Glutamatergic neuron (in vitro differentiated cells): ENCODE measurements at regions not wholly inside any gene's neighbourhood (a gene's known extent, or its start where the extent isn't known, plus 50 kb on each side); places are given as distances from the start of the nearest gene placed in this dataset.

Source experiments
- DNase-seq: peaks from one replicate; pipeline ENCODE4 v3.0.0; 2022
- H3K27ac Mint-ChIP-seq: one replicate; pipeline ENCODE4 v1.8.0; 2020; ENCODE audit warnings: mild to moderate bottlenecking, mixed read lengths, inconsistent platforms; ENCODE audit not compliant: unreplicated experiment
- H3K27me3 Mint-ChIP-seq: one replicate; pipeline ENCODE4 v1.8.0; 2020; ENCODE audit warnings: mild to moderate bottlenecking, moderate library complexity, mixed read lengths, inconsistent platforms; ENCODE audit not compliant: unreplicated experiment
- H3K36me3 Mint-ChIP-seq: one replicate; pipeline ENCODE4 v1.8.0; 2020; ENCODE audit warnings: mild to moderate bottlenecking, mixed read lengths, inconsistent platforms; ENCODE audit not compliant: unreplicated experiment
- H3K4me1 Mint-ChIP-seq: one replicate; pipeline ENCODE4 v1.8.0; 2020; ENCODE audit warnings: mild to moderate bottlenecking, low read depth, mixed read lengths, inconsistent platforms; ENCODE audit not compliant: unreplicated experiment
- H3K4me3 Mint-ChIP-seq: one replicate; pipeline ENCODE4 v1.8.0; 2020; ENCODE audit warnings: mild to moderate bottlenecking, mixed read lengths, inconsistent platforms; ENCODE audit not compliant: unreplicated experiment
- H3K9me3 Mint-ChIP-seq: one replicate; pipeline ENCODE4 v1.8.0; 2020; ENCODE audit warnings: mild to moderate bottlenecking, moderate library complexity, mixed read lengths, inconsistent platforms; ENCODE audit not compliant: unreplicated experiment
- CTCF ChIP-seq: fragments of 200-600 bp; sonication (generic); IDR thresholded peaks from one replicate; pipeline ENCODE4 v1.5.0; 2021; ENCODE audit not compliant: partially characterized antibody, unreplicated experiment

- Mint-ChIP-seq H3K27ac (no peak overlapping the region), H3K4me1 (no peaks in the 10 kb centered on the region), H3K27me3 (peaks cover 2% of the 10 kb centered on the region), H3K9me3 (no peaks in the 10 kb centered on the region), H3K36me3 (no peaks in the 10 kb centered on the region), H3K4me3 (no peak overlapping the region)
- DNase-seq: no peak
- no peak for TF ChIP-seq CTCF
Observed at GRCh38 chr4:187618701-187619281, 376.8 kb upstream of the ZFP42 start.

GRCh38 chr4:187619319-187619718, 376.3 kb upstream of the ZFP42 start:
- TF ChIP-seq CTCF: no peak
- Mint-ChIP-seq H3K9me3 (no peaks in the 10 kb centered on the region), H3K4me1 (no peaks in the 10 kb centered on the region), H3K27me3 (peaks cover 2% of the 10 kb centered on the region), H3K36me3 (no peaks in the 10 kb centered on the region), H3K27ac (no peak overlapping the region), H3K4me3 (no peak overlapping the region)
- DNase-seq: no peak

GRCh38 chr4:187632260-187632995, 363.1 kb upstream of the ZFP42 start:
- no peak overlapping the region for H3K27ac Mint-ChIP-seq
- TF ChIP-seq CTCF: no peak
- no peak overlapping the region for H3K4me3 Mint-ChIP-seq
- H3K4me1 Mint-ChIP-seq: peaks cover 6% of the 10 kb centered on the region
- no peaks in the 10 kb centered on the region for H3K36me3 Mint-ChIP-seq
- H3K27me3 Mint-ChIP-seq: no peaks in the 10 kb centered on the region
- no peak for DNase-seq
- H3K9me3 Mint-ChIP-seq: peaks cover 2% of the 10 kb centered on the region

- no peak for DNase-seq
- no peak for TF ChIP-seq CTCF
- peaks cover 2% of the 10 kb centered on the region for H3K9me3 Mint-ChIP-seq
- H3K4me3 Mint-ChIP-seq: no peak overlapping the region
- peaks cover under 1% of the 10 kb centered on the region for H3K36me3 Mint-ChIP-seq
- no peaks in the 10 kb centered on the region for H3K27me3 Mint-ChIP-seq
- H3K27ac Mint-ChIP-seq: no peak overlapping the region
- H3K4me1 Mint-ChIP-seq: peaks cover 6% of the 10 kb centered on the region
Observed at GRCh38 chr4:187633245-187633644, 362.3 kb upstream of the ZFP42 start.

- no peak overlapping the region for H3K27ac Mint-ChIP-seq
- H3K36me3 Mint-ChIP-seq: peaks cover 6% of the 10 kb centered on the region
- H3K4me1 Mint-ChIP-seq: no peaks in the 10 kb centered on the region
- peaks cover 9% of the 10 kb centered on the region for H3K9me3 Mint-ChIP-seq
- H3K4me3 Mint-ChIP-seq: no peak overlapping the region
- DNase-seq: no peak
- peaks cover 2% of the 10 kb centered on the region for H3K27me3 Mint-ChIP-seq
- TF ChIP-seq CTCF: no peak
Observed at GRCh38 chr4:187656959-187657358, 338.6 kb upstream of the ZFP42 start.
